Nucleus accumbens (tissue), 56 donors: ENCODE measurements at regions not wholly inside any gene's neighbourhood (a gene's known extent, or its start where the extent isn't known, plus 50 kb on each side); places are given as distances from the start of the nearest gene placed in this dataset.

Experiments used
- DNase-seq, 56 donors: peaks; one replicate each; lab custom pipeline; 2025; lab: John Stamatoyannopoulos, UW

- DNase-seq: no peak
Observed at GRCh38 chr6:90436403-90436802, 139.8 kb upstream of the BACH2 start.

- no peak for DNase-seq
Observed at GRCh38 chr6:90435207-90435899, 138.7 kb upstream of the BACH2 start.

GRCh38 chr6:90434094-90434493 lies 137.5 kb upstream of the BACH2 start:
- no peak for DNase-seq

GRCh38 chr6:90432937-90433336 lies 136.3 kb upstream of the BACH2 start:
- no peak for DNase-seq

- no peak for DNase-seq
Observed at GRCh38 chr6:90432041-90432775, 135.6 kb upstream of the BACH2 start.

GRCh38 chr6:90431576-90431975 lies 134.9 kb upstream of the BACH2 start:
- no peak for DNase-seq

- no peak for DNase-seq
Observed at GRCh38 chr6:90429713-90430112, 133.1 kb upstream of the BACH2 start.

GRCh38 chr6:90428514-90428913 lies 131.9 kb upstream of the BACH2 start:
- no peak for DNase-seq

- DNase-seq: no peak
Observed at GRCh38 chr6:90425161-90425641, 128.6 kb upstream of the BACH2 start.

- DNase-seq: no peak
Observed at GRCh38 chr6:90424580-90424979, 127.9 kb upstream of the BACH2 start.

- DNase-seq: no peak
Observed at GRCh38 chr6:90421666-90422065, 125.0 kb upstream of the BACH2 start.

- no peak for DNase-seq
Observed at GRCh38 chr6:90420500-90420899, 123.9 kb upstream of the BACH2 start.

- no peak for DNase-seq
Observed at GRCh38 chr6:90417385-90417784, 120.7 kb upstream of the BACH2 start.

- DNase-seq: no peak
Observed at GRCh38 chr6:90416322-90416721, 119.7 kb upstream of the BACH2 start.

- DNase-seq: no peak
Observed at GRCh38 chr6:90415178-90415577, 118.5 kb upstream of the BACH2 start.

GRCh38 chr6:90414352-90414751 lies 117.7 kb upstream of the BACH2 start:
- no peak for DNase-seq

GRCh38 chr6:90413867-90414266 lies 117.2 kb upstream of the BACH2 start:
- DNase-seq: peak in 14 of 56 donors; percentile 4 to 49 (median 17)

GRCh38 chr6:90413396-90413795 lies 116.8 kb upstream of the BACH2 start:
- DNase-seq: peak in 1 of 56 donors; percentile 7

- DNase-seq: peak in 1 of 56 donors; percentile 2
Observed at GRCh38 chr6:90412538-90413369, 116.1 kb upstream of the BACH2 start.

- no peak for DNase-seq
Observed at GRCh38 chr6:90411292-90411781, 114.7 kb upstream of the BACH2 start.

- no peak for DNase-seq
Observed at GRCh38 chr6:90409700-90410099, 113.1 kb upstream of the BACH2 start.
